Transverse colon (tissue), 4 donors: ENCODE measurements at regions not wholly inside any gene's neighbourhood (a gene's known extent, or its start where the extent isn't known, plus 50 kb on each side); places are given as distances from the start of the nearest gene placed in this dataset.
"Not testable (repeated sequence)": the region's sequence is repeated elsewhere in the genome, so short reads cannot be mapped to it uniquely, and the experiment has no call there.

Source experiments
- DNase-seq: peaks from one replicate; pipeline ENCODE4 v3.0.0-alpha.2; 2019
- H3K27ac ChIP-seq, 4 donors: fragments of 200-600 bp; sonication (generic); 2 replicates each; pipeline ENCODE4 v1.5.1; 2016 to 2018; ENCODE audit warnings: inconsistent platforms in 4 of 4
- H3K27me3 ChIP-seq: fragments of 200-600 bp; sonication (generic); 2 replicates; pipeline ENCODE4 v1.5.1; 2017; ENCODE audit warnings: inconsistent platforms
- H3K36me3 ChIP-seq, 4 donors: fragments of 200-600 bp; sonication (generic); 2 replicates each; pipeline ENCODE4 v1.5.1; 2017 to 2019; ENCODE audit warnings: inconsistent platforms in 4 of 4
- H3K4me1 ChIP-seq, 4 donors: fragments of 200-600 bp; sonication (generic); 2 replicates each; pipeline ENCODE4 v1.5.1; 2017 to 2020; ENCODE audit warnings: inconsistent platforms in 4 of 4
- H3K4me3 ChIP-seq, 4 donors: fragments of 200-600 bp; sonication (generic); 1 replicate in 1 of 4; 2 replicates in 3 of 4; pipeline versions ENCODE4 v1.5.1 to v1.6.1; 2017 to 2019; ENCODE audit warnings: inconsistent platforms in 4 of 4
- H3K9me3 ChIP-seq, 2 donors: fragments of 200-600 bp; sonication (generic); 2 replicates each; pipeline ENCODE4 v1.5.1; 2017 to 2019; ENCODE audit warnings: inconsistent platforms in 2 of 2
- CTCF ChIP-seq, 5 experiments: fragments of 200-600 bp in 3 of 5; fragments of 450-650 bp in 2 of 5; sonication (generic) in 3 of 5; IDR thresholded peaks; 1 replicate in 2 of 5; 2 replicates in 3 of 5; pipeline ENCODE4 v1.5.1; 2016 to 2017; ENCODE audit warnings: antibody characterized with exemption in 5 of 5, inconsistent platforms in 3 of 5, mild to moderate bottlenecking in 2 of 5, moderate library complexity in 1 of 5
- EP300 ChIP-seq: sonication (generic); formaldehyde crosslinking; IDR thresholded peaks from one replicate; pipeline ENCODE4 v1.6.1; 2017; ENCODE audit warnings: antibody characterized with exemption, low read depth
- POLR2A ChIP-seq: fragments of 450-650 bp; IDR thresholded peaks from one replicate; pipeline ENCODE4 v1.6.1; 2016; ENCODE audit warnings: antibody characterized with exemption, mild to moderate bottlenecking, moderate library complexity
- POLR2AphosphoS5 ChIP-seq, 3 donors: sonication (generic); formaldehyde crosslinking; IDR thresholded peaks; one replicate each; pipeline ENCODE4 v1.6.1; 2016; ENCODE audit warnings: antibody characterized with exemption in 3 of 3
- WGBS, 2 donors: methylation state at CpG; one replicate each; pipeline ENCODE4 v1.1.5; 2018; ENCODE audit warnings: low coverage in 1 of 2; 5-methylcytosine and 5-hydroxymethylcytosine counted together
- in situ Hi-C, 4 donors: fragments of 200-750 bp; cut with MboI; loops; one replicate each; pipeline versions ENCODE4 v1.15.0 to v1.15.1; 2017; ENCODE audit warnings: low sequenced_read_pairs in 3 of 4, low pct_ligation_motif_present in 1 of 4, low pct_unique_long_range_greater_than_20kb in 1 of 4
- intact Hi-C: fragments of 100-400 bp; cut with DNase I; formaldehyde crosslinking; loops from one replicate; pipeline ENCODE4 v1.15.1; 2023; ENCODE audit warnings: low total_unique reads

GRCh38 chr18:1436199-1436598 is 531.5 kb downstream of the ADCYAP1 start:
- H3K27ac ChIP-seq, result no peak overlapping the region
- TF ChIP-seq POLR2AphosphoS5 (IDR thresholded peaks at IDR 0.05) (no peak), POLR2A (no peak), CTCF (IDR thresholded peaks at IDR 0.05) (no peak), EP300 (no peak)
- no peak overlapping the region for H3K4me3 ChIP-seq
- no peak for DNase-seq
- no peaks in the 10 kb centered on the region for H3K9me3 ChIP-seq
- no peaks in the 10 kb centered on the region for H3K27me3 ChIP-seq
- in situ Hi-C loops, result no loop called here
- 80 to 85% methylated on average over 5 of the region's 5 CpGs for WGBS, 2 donors
- H3K4me1 ChIP-seq, result no peaks in the 10 kb centered on the region
- intact Hi-C loops, result no loop called here
- no peaks in the 10 kb centered on the region for H3K36me3 ChIP-seq

GRCh38 chr18:1438458-1438910 is 533.8 kb downstream of the ADCYAP1 start:
- DNase-seq, result no peak
- no peaks in the 10 kb centered on the region for H3K36me3 ChIP-seq
- no peaks in the 10 kb centered on the region for H3K9me3 ChIP-seq
- no peaks in the 10 kb centered on the region for H3K4me1 ChIP-seq
- WGBS, 2 donors, result 70 to 81% methylated on average over 8 of the region's 8 CpGs
- TF ChIP-seq EP300, result no peak
- TF ChIP-seq POLR2AphosphoS5 (IDR thresholded peaks at IDR 0.05), result no peak
- no peak for TF ChIP-seq CTCF (IDR thresholded peaks at IDR 0.05)
- TF ChIP-seq POLR2A, result no peak
- in situ Hi-C loops (no loop called here), intact Hi-C loops (no loop called here)
- no peak overlapping the region for H3K27ac ChIP-seq
- H3K27me3 ChIP-seq, result no peaks in the 10 kb centered on the region
- H3K4me3 ChIP-seq, result no peak overlapping the region

GRCh38 chr18:1438967-1439366 is 534.3 kb downstream of the ADCYAP1 start:
- in situ Hi-C loops (no loop called here), intact Hi-C loops (no loop called here)
- no peak for DNase-seq
- WGBS, 2 donors, result 67 to 70% methylated on average over 1 to 3 of the region's 3 CpGs
- Histone ChIP-seq H3K27ac (no peak overlapping the region), H3K36me3 (no peaks in the 10 kb centered on the region), H3K27me3 (no peaks in the 10 kb centered on the region), H3K4me3 (no peak overlapping the region), H3K4me1 (no peaks in the 10 kb centered on the region), H3K9me3 (no peaks in the 10 kb centered on the region)
- no peak for TF ChIP-seq EP300
- TF ChIP-seq POLR2AphosphoS5 (IDR thresholded peaks at IDR 0.05), result no peak
- no peak for TF ChIP-seq CTCF (IDR thresholded peaks at IDR 0.05)
- TF ChIP-seq POLR2A, result no peak

GRCh38 chr18:1444062-1444461 is 539.4 kb downstream of the ADCYAP1 start:
- H3K27ac ChIP-seq, H3K36me3 ChIP-seq, H3K27me3 ChIP-seq, H3K4me1 ChIP-seq, H3K4me3 ChIP-seq, intact Hi-C loops, in situ Hi-C loops, H3K9me3 ChIP-seq, DNase-seq: not testable (repeated sequence)
- WGBS, 2 donors, result 38 to 84% methylated on average over 1 to 2 of the region's 2 CpGs

- Histone ChIP-seq H3K4me1 (no peaks in the 10 kb centered on the region), H3K27me3 (no peaks in the 10 kb centered on the region), H3K36me3 (no peaks in the 10 kb centered on the region), H3K4me3 (no peak overlapping the region), H3K27ac (no peak overlapping the region), H3K9me3 (peaks cover 3 to 5% of the 10 kb centered on the region in 2 donors)
- DNase-seq, result no peak
- intact Hi-C loops (no loop called here), in situ Hi-C loops (no loop called here)
- 40 to 57% methylated on average over 1 of the region's 1 CpG for WGBS, 2 donors
- TF ChIP-seq POLR2AphosphoS5 (IDR thresholded peaks at IDR 0.05) (no peak), CTCF (IDR thresholded peaks at IDR 0.05) (no peak), EP300 (no peak), POLR2A (no peak)
These were observed 542.1 kb downstream of the ADCYAP1 start for GRCh38 chr18:1446765-1447164.
